GM12875 (cell line): ENCODE measurements at regions not wholly inside any gene's neighbourhood (a gene's known extent, or its start where the extent isn't known, plus 50 kb on each side); places are given as distances from the start of the nearest gene placed in this dataset.

Experiments used
- H3K4me3 ChIP-seq: one replicate; pipeline ENCODE4 v1.5.1; 2011; ENCODE audit warnings: low read depth, low read length, control low read depth
- CTCF ChIP-seq: IDR thresholded peaks from 2 replicates; pipeline ENCODE4 v1.5.1; 2011; ENCODE audit warnings: low read depth, mild to moderate bottlenecking, control low read depth, inconsistent platforms, low read length, moderate library complexity, borderline replicate concordance; ENCODE audit not compliant: insufficient read depth

- H3K4me3 ChIP-seq: no peak overlapping the region
- TF ChIP-seq CTCF: no peak
Measured at GRCh38 chr20:29296256-29297230, 1960.9 kb upstream of the DEFB115 start.

GRCh38 chr20:29297411-29298270, 1959.8 kb upstream of the DEFB115 start:
- no peak for TF ChIP-seq CTCF
- no peak overlapping the region for H3K4me3 ChIP-seq

- H3K4me3 ChIP-seq: no peak overlapping the region
- no peak for TF ChIP-seq CTCF
Measured at GRCh38 chr20:29298271-29298590, 1959.2 kb upstream of the DEFB115 start.

- H3K4me3 ChIP-seq: no peak overlapping the region
- TF ChIP-seq CTCF: no peak
Measured at GRCh38 chr20:29298759-29299613, 1958.5 kb upstream of the DEFB115 start.

- no peak overlapping the region for H3K4me3 ChIP-seq
- TF ChIP-seq CTCF: no peak
Measured at GRCh38 chr20:29299811-29300578, 1957.5 kb upstream of the DEFB115 start.

GRCh38 chr20:29300579-29301551, 1956.6 kb upstream of the DEFB115 start:
- TF ChIP-seq CTCF: no peak
- no peak overlapping the region for H3K4me3 ChIP-seq
